GM19351 (cell line): ENCODE measurements at regions not wholly inside any gene's neighbourhood (a gene's known extent, or its start where the extent isn't known, plus 50 kb on each side); places are given as distances from the start of the nearest gene placed in this dataset.
"Not testable (repeated sequence)": the region's sequence is repeated elsewhere in the genome, so short reads cannot be mapped to it uniquely, and the experiment has no call there.

Experiments
- ATAC-seq: cut with Tn5 transposase; IDR thresholded peaks from one replicate; pipeline ENCODE4 v1.9.1; 2021; ENCODE audit warnings: mild to moderate bottlenecking, moderate library complexity; ENCODE audit not compliant: unreplicated experiment

DNA sequence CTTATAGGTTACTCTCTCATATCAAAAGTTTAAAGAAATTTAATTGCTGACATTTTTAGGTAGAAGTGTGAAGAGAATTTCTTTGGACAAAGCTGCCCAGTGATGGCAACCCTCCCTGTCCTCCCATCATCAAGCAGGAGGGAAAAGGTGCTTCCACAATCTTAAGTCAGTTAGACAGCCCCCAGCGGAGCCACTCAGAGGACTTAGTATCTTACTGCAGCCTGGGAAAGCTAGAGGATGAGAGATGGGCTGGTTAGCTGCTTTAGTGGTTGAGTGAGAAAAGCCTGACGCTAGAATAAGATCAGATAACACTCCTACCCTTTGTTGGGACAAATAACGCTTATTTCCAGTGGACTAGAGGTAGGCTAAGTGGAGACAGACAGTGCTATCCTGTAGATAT is 227.1 kb downstream of the RFPL4B start:
- ATAC-seq = no peak

GRCh38 chr6:112575309-112575834 is 228.2 kb downstream of the RFPL4B start:
- ATAC-seq = no peak

DNA sequence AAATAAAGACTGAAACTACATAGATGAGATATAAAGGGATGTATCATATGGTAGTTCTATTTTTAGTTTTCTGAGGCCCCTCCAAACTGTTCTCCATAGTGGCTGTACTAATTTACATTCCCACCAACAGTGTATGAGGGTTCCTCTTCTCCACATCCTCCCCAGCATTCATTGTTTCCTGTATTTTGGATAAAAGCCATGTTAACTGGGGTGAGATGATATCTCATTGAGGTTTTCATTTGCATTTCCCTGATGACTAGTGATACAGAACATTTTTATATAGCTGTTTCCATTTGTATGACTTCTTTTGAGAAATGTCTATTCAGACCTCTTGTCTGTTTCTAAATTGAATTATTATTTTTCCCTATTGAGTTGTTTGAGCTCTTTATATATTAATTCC is 229.3 kb downstream of the RFPL4B start:
- no peak for ATAC-seq

GRCh38 chr6:112579601-112580000 is 232.5 kb downstream of the RFPL4B start:
- no peak for ATAC-seq

- ATAC-seq = no peak
Observed at GRCh38 chr6:112581015-112581414, 233.9 kb downstream of the RFPL4B start.

GRCh38 chr6:112590326-112590725 is 243.2 kb downstream of the RFPL4B start:
- no peak for ATAC-seq

GRCh38 chr6:112591329-112591728 is 244.2 kb downstream of the RFPL4B start:
- no peak for ATAC-seq

- no peak for ATAC-seq
Observed at GRCh38 chr6:112592159-112592558, 245.0 kb downstream of the RFPL4B start.

DNA sequence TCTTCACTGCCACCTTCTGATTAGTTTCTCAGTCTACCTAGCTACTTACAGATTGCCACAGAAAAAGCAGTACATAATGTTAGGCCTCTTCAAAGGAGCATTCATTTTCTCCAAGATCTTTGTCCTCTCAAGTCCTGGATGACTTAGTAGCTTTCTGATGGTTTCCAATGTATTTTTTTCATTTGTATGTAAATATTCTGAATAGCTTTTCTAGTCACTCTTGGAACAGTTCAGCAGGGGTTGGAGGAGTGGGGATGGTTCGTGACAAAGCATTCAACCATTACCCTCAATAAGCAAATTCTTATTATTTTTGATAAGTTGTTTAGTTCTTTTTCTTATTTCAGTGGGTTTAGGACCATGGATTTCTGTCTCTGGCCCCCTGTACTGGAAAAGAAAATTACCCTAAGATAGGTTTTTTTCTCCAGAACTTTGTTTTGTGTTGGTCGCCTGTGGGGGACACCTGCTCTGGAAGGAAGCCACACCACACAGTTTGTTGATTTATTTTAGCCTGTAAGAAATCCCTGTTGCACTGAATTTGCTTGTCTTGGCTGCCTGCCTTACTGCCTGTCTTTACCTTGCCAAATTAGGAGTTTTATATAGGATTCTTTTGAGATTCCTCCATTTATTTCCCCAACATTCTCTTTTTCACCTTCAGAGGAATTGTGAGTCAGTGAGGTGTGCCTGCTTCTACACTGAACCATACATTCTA is 247.9 kb downstream of the RFPL4B start:
- ATAC-seq = no peak

DNA sequence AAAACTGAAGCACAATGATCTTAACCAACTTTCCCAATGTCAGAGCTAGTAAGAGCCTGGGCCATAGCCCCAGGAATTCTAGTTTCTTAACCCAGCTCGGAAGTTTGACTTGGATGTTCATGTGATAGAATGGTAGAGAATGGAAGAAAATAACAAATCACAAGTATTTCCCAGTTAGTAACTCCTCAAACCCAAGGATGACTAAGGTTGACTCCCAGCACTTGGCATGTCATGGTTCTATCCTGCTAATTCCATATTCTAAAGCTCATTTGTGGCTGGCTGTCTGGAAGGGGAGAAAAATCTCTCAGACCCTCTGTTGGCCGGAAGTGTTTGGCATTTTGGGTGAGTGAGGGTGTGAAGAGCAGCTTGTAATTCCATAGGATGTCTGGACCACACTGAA is 248.7 kb downstream of the RFPL4B start:
- ATAC-seq = no peak

- ATAC-seq = no peak
Observed at GRCh38 chr6:112597176-112597575, 250.0 kb downstream of the RFPL4B start.

- no peak for ATAC-seq
Observed at GRCh38 chr6:112600168-112600567, 253.0 kb downstream of the RFPL4B start.

- ATAC-seq = no peak
Observed at GRCh38 chr6:112603726-112604125, 256.6 kb downstream of the RFPL4B start.

DNA sequence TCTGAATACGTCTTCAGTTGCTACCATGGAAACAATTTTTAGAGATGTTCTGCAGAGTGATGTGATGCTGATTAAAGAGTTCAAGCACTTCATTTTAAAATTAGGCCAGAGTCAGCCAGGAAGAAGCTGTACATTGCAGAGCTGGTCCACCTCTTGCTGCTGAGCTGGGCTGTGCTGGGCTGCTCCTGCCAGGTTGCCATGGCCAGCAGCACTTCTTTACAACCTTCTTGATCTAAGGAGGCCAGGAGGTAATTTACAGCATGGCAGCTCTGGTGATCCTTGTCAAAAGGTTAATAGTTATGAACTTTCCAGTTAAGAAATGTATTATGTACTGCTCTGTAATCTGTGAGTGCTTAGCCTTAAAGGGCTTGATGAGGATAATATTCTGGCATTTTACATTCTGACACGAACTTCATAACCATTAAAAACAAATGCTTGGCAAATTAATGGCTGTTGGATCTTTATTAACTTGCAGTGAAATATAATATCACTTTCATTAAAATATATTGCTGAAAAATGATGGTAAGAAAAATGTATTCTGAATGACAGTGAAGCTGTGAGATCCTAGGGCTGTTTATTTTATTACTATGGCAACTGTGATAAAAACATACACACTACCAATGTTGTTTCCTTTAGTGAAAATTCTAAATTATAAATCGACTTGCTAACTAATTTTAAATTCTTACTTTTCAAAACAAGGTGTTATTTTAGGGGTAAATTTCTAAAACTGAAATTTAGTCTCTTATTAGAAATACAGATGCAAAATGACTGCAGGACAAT is 259.7 kb downstream of the RFPL4B start:
- ATAC-seq = no peak

GRCh38 chr6:112608925-112609324 is 261.8 kb downstream of the RFPL4B start:
- not testable (repeated sequence) for ATAC-seq

GRCh38 chr6:112613410-112613809 is 266.3 kb downstream of the RFPL4B start:
- no peak for ATAC-seq

- ATAC-seq = no peak
Observed at GRCh38 chr6:112618849-112619248, 271.7 kb downstream of the RFPL4B start.

DNA sequence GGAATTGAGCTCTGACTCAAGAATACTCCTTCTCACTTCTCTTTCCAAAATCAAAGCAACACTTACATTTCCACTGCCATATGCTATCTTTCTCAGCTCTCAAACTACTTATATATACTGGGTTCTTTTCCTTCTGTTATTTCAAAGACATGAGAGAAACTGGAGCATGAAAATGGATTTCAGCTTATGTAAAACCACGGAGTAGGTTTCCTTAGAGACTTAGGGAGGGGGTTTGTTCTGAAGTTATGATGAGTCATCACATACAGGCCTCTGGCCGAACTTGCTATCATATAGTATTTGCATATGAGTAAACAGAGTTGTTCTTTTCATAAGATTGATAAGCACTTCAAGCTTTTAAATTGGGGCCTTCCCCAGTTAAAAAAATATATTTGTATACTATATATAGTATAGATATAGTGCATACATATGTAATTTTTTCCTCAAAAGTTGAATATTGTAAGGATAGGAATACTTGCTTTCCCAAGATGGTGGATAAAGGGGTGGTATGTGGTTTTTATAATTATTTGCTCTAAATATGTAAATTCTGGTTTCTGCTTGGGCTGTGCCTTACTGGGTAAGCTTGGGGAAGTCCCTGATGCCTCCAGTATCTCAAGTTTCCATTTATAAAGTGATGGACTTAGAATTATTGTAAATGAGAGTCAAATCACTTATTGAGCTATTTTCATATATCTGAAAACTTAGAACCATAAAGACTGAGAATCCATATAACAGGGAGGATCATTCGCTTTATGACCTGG is 273.9 kb downstream of the RFPL4B start:
- peak; percentile 67 for ATAC-seq

GRCh38 chr6:112622036-112622435 is 274.9 kb downstream of the RFPL4B start:
- ATAC-seq = no peak

GRCh38 chr6:112626468-112627082 is 279.4 kb downstream of the RFPL4B start:
- ATAC-seq = peak; percentile 87

GRCh38 chr6:112634376-112634775 is 287.2 kb downstream of the RFPL4B start:
- no peak for ATAC-seq
